ENCODE measurements at regions not wholly inside any gene's neighbourhood (a gene's known extent, or its start where the extent isn't known, plus 50 kb on each side); places are given as distances from the start of the nearest gene placed in this dataset.

DNA sequence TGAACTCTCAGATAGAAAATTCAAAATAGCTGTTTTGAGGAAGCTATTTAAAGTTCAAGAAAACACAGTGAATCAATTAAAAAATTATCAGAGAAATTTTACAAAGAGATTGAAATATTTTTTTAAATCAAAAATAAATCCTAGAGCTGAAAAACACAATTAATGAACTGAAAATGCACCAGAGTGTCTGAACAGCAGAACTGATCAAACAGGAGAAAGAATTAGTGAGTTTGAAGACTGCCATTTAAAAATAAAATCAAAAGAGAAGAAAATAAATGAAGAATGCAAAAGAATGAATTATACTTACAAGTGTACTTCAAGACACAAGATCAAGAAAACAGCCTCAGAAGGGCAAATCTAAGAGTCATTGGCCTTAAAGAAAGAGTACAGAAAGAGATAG, 1000.2 kb upstream of the ATXN8OS start:
- Histone ChIP-seq H3K9me3 (ENCODE audit: control insufficient read depth, insufficient read depth, low read length) (peaks cover 17% of the 10 kb centered on the region), H3K4me3 (ENCODE audit: low read length) (no peak overlapping the region), H3K27ac (ENCODE audit: low read length) (no peak overlapping the region), H3K4me1 (ENCODE audit: control insufficient read depth, insufficient read depth, low read length) (no peaks in the 10 kb centered on the region), H3K27me3 (ENCODE audit: control insufficient read depth, insufficient read depth, low read length) (no peaks in the 10 kb centered on the region), H3K36me3 (ENCODE audit: control insufficient read depth, insufficient read depth, low read length) (no peaks in the 10 kb centered on the region)
- Mint-ChIP-seq H3K4me3 (no peak overlapping the region), H3K27ac (no peak overlapping the region), H3K27me3 (ENCODE audit: low read depth in 2 of 2) (no peaks in the 10 kb centered on the region), H3K9me3 (peaks cover 11 to 19% of the 10 kb centered on the region in 2 donors), H3K36me3 (peaks cover 15% of the 10 kb centered on the region), H3K4me1 (no peaks in the 10 kb centered on the region)
- intact Hi-C loops (cut with micrococcal nuclease) = no loop called here
- TF ChIP-seq CTCF (IDR thresholded peaks at IDR 0.05) = no peak
- no peak for ATAC-seq
- no peak for DNase-seq

DNA sequence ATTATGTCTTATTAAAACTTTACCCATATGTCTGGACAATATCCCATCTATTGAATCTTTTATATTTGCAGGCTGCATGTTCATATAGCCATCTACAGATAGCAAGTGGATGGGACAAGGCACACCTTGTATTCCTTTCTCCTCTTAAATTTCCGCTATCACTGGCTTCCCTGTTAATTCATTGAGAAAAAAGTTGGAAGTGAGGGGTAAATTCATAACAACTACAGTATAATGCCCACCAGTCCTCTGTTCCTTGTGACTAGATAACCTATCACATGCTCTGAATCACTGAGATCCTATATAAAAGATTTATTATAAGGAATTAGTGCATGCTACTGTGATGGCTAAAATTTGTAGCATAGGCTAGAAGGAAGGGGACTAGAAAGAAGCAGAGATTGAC, 1005.8 kb upstream of the ATXN8OS start:
- Mint-ChIP-seq H3K36me3 (no peaks in the 10 kb centered on the region), H3K9me3 (peaks cover 6 to 14% of the 10 kb centered on the region in 2 donors), H3K4me3 (no peak overlapping the region), H3K4me1 (no peaks in the 10 kb centered on the region), H3K27me3 (ENCODE audit: low read depth in 2 of 2) (no peaks in the 10 kb centered on the region), H3K27ac (no peak overlapping the region)
- Histone ChIP-seq H3K4me3 (ENCODE audit: low read length) (no peak overlapping the region), H3K27ac (ENCODE audit: low read length) (no peak overlapping the region), H3K36me3 (ENCODE audit: control insufficient read depth, insufficient read depth, low read length) (no peaks in the 10 kb centered on the region), H3K27me3 (ENCODE audit: control insufficient read depth, insufficient read depth, low read length) (no peaks in the 10 kb centered on the region), H3K4me1 (ENCODE audit: control insufficient read depth, insufficient read depth, low read length) (no peaks in the 10 kb centered on the region), H3K9me3 (ENCODE audit: control insufficient read depth, insufficient read depth, low read length) (peaks cover 11% of the 10 kb centered on the region)
- DNase-seq = no peak
- ATAC-seq = no peak
- no CpG with 5 or more reads among the region's 1 CpG for WGBS (ENCODE audit: insufficient coverage)
- intact Hi-C loops (cut with micrococcal nuclease) = no loop called here
- TF ChIP-seq CTCF (IDR thresholded peaks at IDR 0.05) = no peak

- Histone ChIP-seq H3K4me3 (ENCODE audit: low read length) (no peak overlapping the region), H3K4me1 (ENCODE audit: control insufficient read depth, insufficient read depth, low read length) (no peaks in the 10 kb centered on the region), H3K27me3 (ENCODE audit: control insufficient read depth, insufficient read depth, low read length) (no peaks in the 10 kb centered on the region), H3K27ac (ENCODE audit: low read length) (no peak overlapping the region), H3K36me3 (ENCODE audit: control insufficient read depth, insufficient read depth, low read length) (no peaks in the 10 kb centered on the region), H3K9me3 (ENCODE audit: control insufficient read depth, insufficient read depth, low read length) (no peaks in the 10 kb centered on the region)
- no CpG with 5 or more reads among the region's 1 CpG for WGBS (ENCODE audit: insufficient coverage)
- ATAC-seq (no peak), DNase-seq (no peak)
- Mint-ChIP-seq H3K27me3 (ENCODE audit: low read depth in 2 of 2) (no peaks in the 10 kb centered on the region), H3K27ac (no peak overlapping the region), H3K4me1 (no peaks in the 10 kb centered on the region), H3K9me3 (peaks cover 7 to 18% of the 10 kb centered on the region in 2 donors), H3K4me3 (no peak overlapping the region), H3K36me3 (peaks cover 3% of the 10 kb centered on the region)
- TF ChIP-seq CTCF (IDR thresholded peaks at IDR 0.05) = no peak
- intact Hi-C loops (cut with micrococcal nuclease) = no loop called here
Measured at GRCh38 chr13:69094485-69094884, 1013.1 kb upstream of the ATXN8OS start.

DNA sequence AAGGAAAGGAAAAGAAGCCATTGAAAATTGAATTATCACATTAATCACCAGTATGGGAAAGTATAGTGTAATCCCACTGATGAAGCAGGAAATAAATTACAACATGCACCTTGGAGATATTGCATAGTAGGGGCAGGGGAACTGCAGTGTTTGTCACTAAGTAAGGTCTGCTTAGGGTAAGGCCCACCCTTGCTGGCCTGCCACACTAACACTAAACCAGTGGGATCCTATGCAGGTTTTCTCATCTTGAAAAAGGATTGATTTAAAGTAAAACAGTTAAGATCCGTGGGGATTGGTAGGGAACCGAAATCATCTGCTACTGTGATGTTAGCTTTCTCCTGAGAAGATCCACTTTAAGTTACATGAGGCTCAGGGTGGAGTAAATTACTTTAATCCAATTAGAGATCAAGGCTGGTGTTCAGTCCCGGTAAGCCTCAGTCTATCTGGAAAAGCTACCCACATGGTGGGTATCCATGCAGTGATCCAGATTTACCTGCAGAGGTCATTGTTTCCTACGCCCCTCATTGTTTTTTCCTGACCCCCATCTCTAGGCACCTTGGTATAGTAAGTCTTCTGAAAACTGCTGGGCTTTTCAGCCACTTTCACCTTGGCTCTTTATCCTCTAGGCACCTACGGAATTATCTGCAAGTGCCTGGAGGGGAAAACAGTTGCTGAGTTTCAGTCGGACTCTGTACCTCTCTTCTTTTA, 1014.9 kb upstream of the ATXN8OS start:
- H3K36me3 Mint-ChIP-seq = peaks cover 5% of the 10 kb centered on the region
- Histone ChIP-seq H3K4me3 (ENCODE audit: low read length) (no peak overlapping the region), H3K9me3 (ENCODE audit: control insufficient read depth, insufficient read depth, low read length) (no peaks in the 10 kb centered on the region), H3K36me3 (ENCODE audit: control insufficient read depth, insufficient read depth, low read length) (no peaks in the 10 kb centered on the region), H3K27me3 (ENCODE audit: control insufficient read depth, insufficient read depth, low read length) (no peaks in the 10 kb centered on the region), H3K4me1 (ENCODE audit: control insufficient read depth, insufficient read depth, low read length) (no peaks in the 10 kb centered on the region), H3K27ac (ENCODE audit: low read length) (no peak overlapping the region)
- no peak for ATAC-seq
- no peaks in the 10 kb centered on the region for H3K27me3 Mint-ChIP-seq (ENCODE audit: low read depth in 2 of 2)
- intact Hi-C loops (cut with micrococcal nuclease) = no loop called here
- H3K9me3 Mint-ChIP-seq = peaks cover 12 to 23% of the 10 kb centered on the region in 2 donors
- no peak for DNase-seq
- no peak overlapping the region for H3K27ac Mint-ChIP-seq
- no peak overlapping the region for H3K4me3 Mint-ChIP-seq
- TF ChIP-seq CTCF (IDR thresholded peaks at IDR 0.05) = no peak
- H3K4me1 Mint-ChIP-seq = no peaks in the 10 kb centered on the region
- WGBS (ENCODE audit: insufficient coverage) = 73% methylated on average over 6 of the region's 6 CpGs

Data from natural killer cell (primary cell).